H9 (cell line): ENCODE measurements at regions not wholly inside any gene's neighbourhood (a gene's known extent, or its start where the extent isn't known, plus 50 kb on each side); places are given as distances from the start of the nearest gene placed in this dataset.
"Not testable (repeated sequence)": the region's sequence is repeated elsewhere in the genome, so short reads cannot be mapped to it uniquely, and the experiment has no call there.

Source experiments
- DNase-seq: peaks from one replicate; pipeline ENCODE4 v3.0.0-alpha.2; 2017
- H2AFZ ChIP-seq: one replicate; pipeline ENCODE4 v1.6.1; 2013; ENCODE audit warnings: mild to moderate bottlenecking, low read length, control low read depth, moderate library complexity
- H2AK5ac ChIP-seq: 2 replicates; pipeline ENCODE4 v1.6.1; 2013; ENCODE audit warnings: low read length, control low read depth, mixed read lengths; ENCODE audit not compliant: insufficient read length
- H2BK120ac ChIP-seq: one replicate; pipeline ENCODE4 v1.6.1; 2013; ENCODE audit warnings: low read depth, mild to moderate bottlenecking, low read length, control low read depth, inconsistent platforms; ENCODE audit not compliant: poor library complexity, severe bottlenecking
- H2BK12ac ChIP-seq: 2 replicates; pipeline ENCODE4 v1.6.1; 2013; ENCODE audit warnings: low read length, control low read depth, mixed read lengths, low read depth; ENCODE audit not compliant: insufficient read length
- H2BK15ac ChIP-seq: 2 replicates; pipeline ENCODE4 v1.6.1; 2013; ENCODE audit warnings: low read depth, low read length, control low read depth
- H2BK20ac ChIP-seq: one replicate; pipeline ENCODE4 v1.6.1; 2013; ENCODE audit warnings: low read depth, mild to moderate bottlenecking, low read length, control low read depth, inconsistent platforms; ENCODE audit not compliant: poor library complexity, severe bottlenecking
- H2BK5ac ChIP-seq: 2 replicates; pipeline ENCODE4 v1.6.1; 2013; ENCODE audit warnings: low read length, control low read depth, mixed read lengths; ENCODE audit not compliant: insufficient read length
- H3K14ac ChIP-seq: 2 replicates; pipeline ENCODE4 v1.6.1; 2013; ENCODE audit warnings: low read length, control low read depth; ENCODE audit not compliant: insufficient read depth
- H3K18ac ChIP-seq: 2 replicates; pipeline ENCODE4 v1.6.1; 2013; ENCODE audit warnings: low read depth, mild to moderate bottlenecking, mixed read lengths, low read length, control low read depth; ENCODE audit not compliant: insufficient read length
- H3K23ac ChIP-seq: 2 replicates; pipeline ENCODE4 v1.6.1; 2013; ENCODE audit warnings: low read length, control low read depth, mixed read lengths, low read depth; ENCODE audit not compliant: insufficient read length
- H3K23me2 ChIP-seq: 2 replicates; pipeline ENCODE4 v1.6.1; 2013; ENCODE audit warnings: low read depth, mild to moderate bottlenecking, mixed read lengths, low read length, control low read depth; ENCODE audit not compliant: insufficient read length, poor library complexity, severe bottlenecking
- H3K27ac ChIP-seq: 2 replicates; pipeline ENCODE4 v1.5.1; 2013; ENCODE audit warnings: low read length, control low read depth, mixed read lengths, low read depth; ENCODE audit not compliant: insufficient read length
- H3K27me3 ChIP-seq: 2 replicates; pipeline ENCODE4 v1.6.1; 2013; ENCODE audit warnings: low read length, control low read depth, inconsistent platforms; ENCODE audit not compliant: insufficient read depth
- H3K4ac ChIP-seq: 2 replicates; pipeline ENCODE4 v1.6.1; 2013; ENCODE audit warnings: low read depth, mild to moderate bottlenecking, control low read depth, inconsistent platforms, low read length, moderate library complexity
- H3K4me1 ChIP-seq: 2 replicates; pipeline ENCODE4 v1.6.1; 2013; ENCODE audit warnings: low read length, control low read depth, inconsistent platforms; ENCODE audit not compliant: insufficient read depth
- H3K4me2 ChIP-seq: 2 replicates; pipeline ENCODE4 v1.6.1; 2013; ENCODE audit warnings: low read length, control low read depth, mixed read lengths; ENCODE audit not compliant: insufficient read length, insufficient read depth
- H3K56ac ChIP-seq: 2 replicates; pipeline ENCODE4 v1.6.1; 2013; ENCODE audit warnings: low read depth, mild to moderate bottlenecking, mixed read lengths, low read length, control low read depth; ENCODE audit not compliant: insufficient read length
- H3K79me1 ChIP-seq: 2 replicates; pipeline ENCODE4 v1.6.1; 2013; ENCODE audit warnings: low read depth, mild to moderate bottlenecking, moderate library complexity, low read length, control low read depth, inconsistent platforms; ENCODE audit not compliant: insufficient read depth, poor library complexity, severe bottlenecking
- H3K79me2 ChIP-seq: 2 replicates; pipeline ENCODE4 v1.6.1; 2013; ENCODE audit warnings: low read length, control low read depth, inconsistent platforms; ENCODE audit not compliant: insufficient read depth
- H3K9ac ChIP-seq: 2 replicates; pipeline ENCODE4 v1.6.1; 2013; ENCODE audit warnings: low read length, control low read depth, mixed read lengths; ENCODE audit not compliant: insufficient read length; ENCODE audit errors: extremely low read depth
- H3K9me3 ChIP-seq: one replicate; pipeline ENCODE4 v1.6.1; 2013; ENCODE audit warnings: low read depth, low read length, inconsistent platforms; ENCODE audit not compliant: control insufficient read depth
- H3T11ph ChIP-seq: one replicate; pipeline ENCODE4 v1.6.1; 2013; ENCODE audit warnings: mild to moderate bottlenecking, low read length, control low read depth, inconsistent platforms
- H4K20me1 ChIP-seq: one replicate; pipeline ENCODE4 v1.6.1; 2013; ENCODE audit not compliant: control insufficient read depth, insufficient read length, insufficient read depth
- H4K5ac ChIP-seq: 2 replicates; pipeline ENCODE4 v1.6.1; 2013; ENCODE audit warnings: low read depth, mild to moderate bottlenecking, mixed read lengths, low read length, control low read depth; ENCODE audit not compliant: insufficient read length
- H4K8ac ChIP-seq: replicated peaks from 2 replicates; pipeline ENCODE4 v1.6.1; 2013; ENCODE audit warnings: low read length, control low read depth, mixed read lengths, low read depth; ENCODE audit not compliant: insufficient read length
- H4K91ac ChIP-seq: 2 replicates; pipeline ENCODE4 v1.6.1; 2013; ENCODE audit warnings: low read depth, mild to moderate bottlenecking, moderate library complexity, mixed read lengths, low read length, control low read depth; ENCODE audit not compliant: insufficient read length
- H3K27ac Mint-ChIP-seq, 3 experiments: 2 replicates in 2 of 3; 3 replicates in 1 of 3; pipeline ENCODE4 v1.8.0; 2020 to 2021; ENCODE audit warnings: mixed read lengths in 3 of 3, mild to moderate bottlenecking in 1 of 3, moderate library complexity in 1 of 3
- H3K27me3 Mint-ChIP-seq: 2 replicates; pipeline ENCODE4 v1.8.0; 2021; ENCODE audit warnings: low read depth, mild to moderate bottlenecking, moderate library complexity, mixed read lengths
- H3K36me3 Mint-ChIP-seq, 3 experiments: 2 replicates in 2 of 3; 3 replicates in 1 of 3; pipeline ENCODE4 v1.8.0; 2020 to 2021; ENCODE audit warnings: low read depth in 3 of 3, mixed read lengths in 3 of 3; ENCODE audit not compliant: insufficient read depth in 1 of 3
- H3K4me1 Mint-ChIP-seq, 2 experiments: 2 replicates each; pipeline ENCODE4 v1.8.0; 2020; ENCODE audit warnings: mixed read lengths in 2 of 2
- H3K4me3 Mint-ChIP-seq, 2 experiments: 2 replicates in 1 of 2; 3 replicates in 1 of 2; pipeline ENCODE4 v1.8.0; 2020 to 2021; ENCODE audit warnings: mild to moderate bottlenecking in 2 of 2, mixed read lengths in 2 of 2, moderate library complexity in 1 of 2
- H3K9me3 Mint-ChIP-seq, 2 experiments: 2 replicates in 1 of 2; 3 replicates in 1 of 2; pipeline ENCODE4 v1.8.0; 2020; ENCODE audit warnings: mild to moderate bottlenecking in 2 of 2, mixed read lengths in 2 of 2, moderate library complexity in 1 of 2
- WGBS: extraction: QIAGEN DNeasy Blood & Tissue Kit; methylation state at CpG from one replicate; pipeline ENCODE4 v1.1.7; 2013; ENCODE audit warnings: missing lambda C conversion rate, low lambda C conversion rate, mixed read lengths; ENCODE audit not compliant: insufficient read length; ENCODE audit errors: extremely low coverage; 5-methylcytosine and 5-hydroxymethylcytosine counted together

- not testable (repeated sequence) for H3K9me3 ChIP-seq, H3K14ac ChIP-seq, H3K23ac ChIP-seq, H3K27ac Mint-ChIP-seq, H3K4me2 ChIP-seq, H3K36me3 Mint-ChIP-seq, H3K4ac ChIP-seq, H2BK5ac ChIP-seq, H4K5ac ChIP-seq, H4K8ac ChIP-seq, H3K23me2 ChIP-seq, H3K4me1 ChIP-seq, H3K27me3 ChIP-seq, H3K4me3 Mint-ChIP-seq, H3K56ac ChIP-seq, H3K79me1 ChIP-seq, H3K9ac ChIP-seq, H3K27ac ChIP-seq, DNase-seq, H3K79me2 ChIP-seq, H3K9me3 Mint-ChIP-seq, H3K27me3 Mint-ChIP-seq, H2AK5ac ChIP-seq, H2BK12ac ChIP-seq, H2BK120ac ChIP-seq, H3K18ac ChIP-seq, H2BK20ac ChIP-seq, H4K91ac ChIP-seq, H2BK15ac ChIP-seq, H3T11ph ChIP-seq, H4K20me1 ChIP-seq, H2AFZ ChIP-seq
- H3K4me1 Mint-ChIP-seq = peaks cover 11 to 16% of the 10 kb centered on the region in 2 experiments
- no CpG with 5 or more reads among the region's 11 CpGs for WGBS
Observed at GRCh38 chr3:153232050-153232752, 70.2 kb downstream of the RAP2B start.
